Adrenal gland (tissue), 5 donors: ENCODE measurements at regions not wholly inside any gene's neighbourhood (a gene's known extent, or its start where the extent isn't known, plus 50 kb on each side); places are given as distances from the start of the nearest gene placed in this dataset.

ENCODE experiments used
- CTCF ChIP-seq, 6 experiments: fragments of 450-650 bp in 4 of 6; fragments of 200-600 bp in 2 of 6; sonication (generic) in 1 of 6; IDR thresholded peaks; 1 replicate in 5 of 6; 2 replicates in 1 of 6; pipeline versions ENCODE4 v1.5.1 to v1.8.0; 2016 to 2021; ENCODE audit warnings: antibody characterized with exemption in 6 of 6, mild to moderate bottlenecking in 2 of 6, moderate library complexity in 1 of 6
- POLR2A ChIP-seq, 2 donors: fragments of 450-650 bp; IDR thresholded peaks; one replicate each; pipeline ENCODE4 v1.6.1; 2017; ENCODE audit warnings: antibody characterized with exemption in 2 of 2, mild to moderate bottlenecking in 2 of 2, moderate library complexity in 1 of 2
- donor health status: DM: no; HTN: no; CAD: no.

GRCh38 chr2:829047-829446 lies 121.6 kb upstream of the SNTG2 start:
- TF ChIP-seq CTCF (IDR thresholded peaks at IDR 0.05), result no peak
- no peak for TF ChIP-seq POLR2A (IDR thresholded peaks at IDR 0.05)
